ENCODE measurements at regions not wholly inside any gene's neighbourhood (a gene's known extent, or its start where the extent isn't known, plus 50 kb on each side); places are given as distances from the start of the nearest gene placed in this dataset.

- Histone ChIP-seq H3K27me3 (no peaks in the 10 kb centered on the region), H3K4me3 (no peak overlapping the region), H3K36me3 (peaks cover 56% of the 10 kb centered on the region), H3K9me3 (no peaks in the 10 kb centered on the region), H3K27ac (peak overlapping the region; percentile 37), H3K4me1 (peaks cover 74% of the 10 kb centered on the region)
- intact Hi-C loops (cut with DNase I), result loop anchor here (10.0 kb wide), 1 partner anchor 119 kb away; no protein-coding TSS in a partner anchor
- no peak for DNase-seq
- TF ChIP-seq CTCF (IDR thresholded peaks at IDR 0.05), result no peak
- ATAC-seq, result no peak
These were observed 162.3 kb upstream of the KLF14 start for GRCh38 chr7:130896051-130896881.

GRCh38 chr7:130896898-130897514, 163.0 kb upstream of the KLF14 start:
- H3K36me3 ChIP-seq, result peaks cover 54% of the 10 kb centered on the region
- H3K4me3 ChIP-seq, result no peak overlapping the region
- peak; percentile 79 for TF ChIP-seq CTCF (IDR thresholded peaks at IDR 0.05)
- no peaks in the 10 kb centered on the region for H3K27me3 ChIP-seq
- ATAC-seq (peak; percentile 64), DNase-seq (peak; percentile 86)
- peaks cover 78% of the 10 kb centered on the region for H3K4me1 ChIP-seq
- H3K27ac ChIP-seq, result peak overlapping the region; percentile 37
- intact Hi-C loops (cut with DNase I), result loop anchor here (10.0 kb wide), 1 partner anchor 118 kb away; no protein-coding TSS in a partner anchor
- H3K9me3 ChIP-seq, result no peaks in the 10 kb centered on the region

- intact Hi-C loops (cut with DNase I), result loop anchor here (10.0 kb wide), 1 partner anchor 117 kb away; no protein-coding TSS in a partner anchor
- ATAC-seq, result no peak
- no peak for DNase-seq
- H3K9me3 ChIP-seq, result no peaks in the 10 kb centered on the region
- H3K4me3 ChIP-seq, result no peak overlapping the region
- peak overlapping the region; percentile 33 for H3K27ac ChIP-seq
- no peak for TF ChIP-seq CTCF (IDR thresholded peaks at IDR 0.05)
- peaks cover 54% of the 10 kb centered on the region for H3K36me3 ChIP-seq
- no peaks in the 10 kb centered on the region for H3K27me3 ChIP-seq
- peaks cover 82% of the 10 kb centered on the region for H3K4me1 ChIP-seq
These were observed 163.8 kb upstream of the KLF14 start for GRCh38 chr7:130897515-130898419.

- no peak for ATAC-seq
- H3K4me3 ChIP-seq, result no peak overlapping the region
- no peak for TF ChIP-seq CTCF (IDR thresholded peaks at IDR 0.05)
- H3K9me3 ChIP-seq, result no peaks in the 10 kb centered on the region
- intact Hi-C loops (cut with DNase I), result loop anchor here (10.0 kb wide), 1 partner anchor 116 kb away; no protein-coding TSS in a partner anchor
- no peaks in the 10 kb centered on the region for H3K27me3 ChIP-seq
- peaks cover 54% of the 10 kb centered on the region for H3K36me3 ChIP-seq
- peak overlapping the region; percentile 33 for H3K27ac ChIP-seq
- H3K4me1 ChIP-seq, result peaks cover 83% of the 10 kb centered on the region
- no peak for DNase-seq
These were observed 165.1 kb upstream of the KLF14 start for GRCh38 chr7:130899071-130899560.
